GM19468 (cell line): ENCODE measurements at regions not wholly inside any gene's neighbourhood (a gene's known extent, or its start where the extent isn't known, plus 50 kb on each side); places are given as distances from the start of the nearest gene placed in this dataset.

Source experiments
- ATAC-seq: cut with Tn5 transposase; IDR thresholded peaks from one replicate; pipeline ENCODE4 v1.9.1; 2021; ENCODE audit warnings: mild to moderate bottlenecking, moderate library complexity, moderate number of reproducible peaks; ENCODE audit not compliant: unreplicated experiment; ENCODE audit errors: extremely low read depth

GRCh38 chr1:195332102-195332501, 1276.1 kb downstream of the KCNT2 start:
- ATAC-seq, result no peak

GRCh38 chr1:195328681-195329080, 1279.6 kb downstream of the KCNT2 start:
- ATAC-seq, result no peak

GRCh38 chr1:195328102-195328501, 1280.1 kb downstream of the KCNT2 start:
- ATAC-seq, result no peak

GRCh38 chr1:195327361-195327760, 1280.9 kb downstream of the KCNT2 start:
- no peak for ATAC-seq

- no peak for ATAC-seq
These were observed 1281.9 kb downstream of the KCNT2 start for GRCh38 chr1:195326325-195326724.

GRCh38 chr1:195325181-195325580, 1283.1 kb downstream of the KCNT2 start:
- ATAC-seq, result no peak

- ATAC-seq, result no peak
These were observed 1302.0 kb downstream of the KCNT2 start for GRCh38 chr1:195306281-195306680.

- no peak for ATAC-seq
These were observed 1313.3 kb downstream of the KCNT2 start for GRCh38 chr1:195294911-195295310.

GRCh38 chr1:195278644-195279043, 1329.6 kb downstream of the KCNT2 start:
- peak; percentile 69 for ATAC-seq

- no peak for ATAC-seq
These were observed 1332.5 kb downstream of the KCNT2 start for GRCh38 chr1:195275710-195276109.

- ATAC-seq, result no peak
These were observed 1356.3 kb downstream of the KCNT2 start for GRCh38 chr1:195251900-195252299.

- ATAC-seq, result no peak
These were observed 1364.7 kb downstream of the KCNT2 start for GRCh38 chr1:195243492-195243891.

- no peak for ATAC-seq
These were observed 1367.2 kb downstream of the KCNT2 start for GRCh38 chr1:195241066-195241465.

- no peak for ATAC-seq
These were observed 1369.9 kb downstream of the KCNT2 start for GRCh38 chr1:195238313-195238712.

GRCh38 chr1:195236991-195237889, 1371.0 kb downstream of the KCNT2 start:
- ATAC-seq, result no peak

GRCh38 chr1:195218428-195219212, 1389.6 kb downstream of the KCNT2 start:
- no peak for ATAC-seq

- no peak for ATAC-seq
These were observed 1406.0 kb downstream of the KCNT2 start for GRCh38 chr1:195202241-195202640.

- no peak for ATAC-seq
These were observed 1407.5 kb downstream of the KCNT2 start for GRCh38 chr1:195200772-195201171.

- no peak for ATAC-seq
These were observed 1411.1 kb downstream of the KCNT2 start for GRCh38 chr1:195197116-195197515.

- ATAC-seq, result peak; percentile 99
These were observed 1412.7 kb downstream of the KCNT2 start for GRCh38 chr1:195195423-195196057.

GRCh38 chr1:195193134-195193533, 1415.1 kb downstream of the KCNT2 start:
- no peak for ATAC-seq
